ENCODE measurements at regions not wholly inside any gene's neighbourhood (a gene's known extent, or its start where the extent isn't known, plus 50 kb on each side); places are given as distances from the start of the nearest gene placed in this dataset.

- no peak for TF ChIP-seq GATA2 (IDR thresholded peaks at IDR 0.05; ENCODE audit: low read depth, low read length)
- TF ChIP-seq GATA3 (IDR thresholded peaks at IDR 0.05; ENCODE audit: low read depth, low read length), result no peak
Observed at GRCh38 chr9:135252980-135253304, 165.5 kb downstream of the OLFM1 start.
